Transverse colon (tissue), 4 donors: ENCODE measurements at regions not wholly inside any gene's neighbourhood (a gene's known extent, or its start where the extent isn't known, plus 50 kb on each side); places are given as distances from the start of the nearest gene placed in this dataset.

ENCODE experiments used
- DNase-seq: peaks from one replicate; pipeline ENCODE4 v3.0.0-alpha.2; 2019
- H3K27ac ChIP-seq, 4 donors: fragments of 200-600 bp; sonication (generic); 2 replicates each; pipeline ENCODE4 v1.5.1; 2016 to 2018; ENCODE audit warnings: inconsistent platforms in 4 of 4
- H3K27me3 ChIP-seq: fragments of 200-600 bp; sonication (generic); 2 replicates; pipeline ENCODE4 v1.5.1; 2017; ENCODE audit warnings: inconsistent platforms
- H3K36me3 ChIP-seq, 4 donors: fragments of 200-600 bp; sonication (generic); 2 replicates each; pipeline ENCODE4 v1.5.1; 2017 to 2019; ENCODE audit warnings: inconsistent platforms in 4 of 4
- H3K4me1 ChIP-seq, 4 donors: fragments of 200-600 bp; sonication (generic); 2 replicates each; pipeline ENCODE4 v1.5.1; 2017 to 2020; ENCODE audit warnings: inconsistent platforms in 4 of 4
- H3K4me3 ChIP-seq, 4 donors: fragments of 200-600 bp; sonication (generic); 1 replicate in 1 of 4; 2 replicates in 3 of 4; pipeline versions ENCODE4 v1.5.1 to v1.6.1; 2017 to 2019; ENCODE audit warnings: inconsistent platforms in 4 of 4
- H3K9me3 ChIP-seq, 2 donors: fragments of 200-600 bp; sonication (generic); 2 replicates each; pipeline ENCODE4 v1.5.1; 2017 to 2019; ENCODE audit warnings: inconsistent platforms in 2 of 2
- CTCF ChIP-seq, 5 experiments: fragments of 200-600 bp in 3 of 5; fragments of 450-650 bp in 2 of 5; sonication (generic) in 3 of 5; IDR thresholded peaks; 1 replicate in 2 of 5; 2 replicates in 3 of 5; pipeline ENCODE4 v1.5.1; 2016 to 2017; ENCODE audit warnings: antibody characterized with exemption in 5 of 5, inconsistent platforms in 3 of 5, mild to moderate bottlenecking in 2 of 5, moderate library complexity in 1 of 5
- EP300 ChIP-seq: sonication (generic); formaldehyde crosslinking; IDR thresholded peaks from one replicate; pipeline ENCODE4 v1.6.1; 2017; ENCODE audit warnings: antibody characterized with exemption, low read depth
- POLR2A ChIP-seq: fragments of 450-650 bp; IDR thresholded peaks from one replicate; pipeline ENCODE4 v1.6.1; 2016; ENCODE audit warnings: antibody characterized with exemption, mild to moderate bottlenecking, moderate library complexity
- POLR2AphosphoS5 ChIP-seq, 3 donors: sonication (generic); formaldehyde crosslinking; IDR thresholded peaks; one replicate each; pipeline ENCODE4 v1.6.1; 2016; ENCODE audit warnings: antibody characterized with exemption in 3 of 3
- WGBS, 2 donors: methylation state at CpG; one replicate each; pipeline ENCODE4 v1.1.5; 2018; ENCODE audit warnings: low coverage in 1 of 2; 5-methylcytosine and 5-hydroxymethylcytosine counted together
- in situ Hi-C, 4 donors: fragments of 200-750 bp; cut with MboI; loops; one replicate each; pipeline versions ENCODE4 v1.15.0 to v1.15.1; 2017; ENCODE audit warnings: low sequenced_read_pairs in 3 of 4, low pct_ligation_motif_present in 1 of 4, low pct_unique_long_range_greater_than_20kb in 1 of 4
- intact Hi-C: fragments of 100-400 bp; cut with DNase I; formaldehyde crosslinking; loops from one replicate; pipeline ENCODE4 v1.15.1; 2023; ENCODE audit warnings: low total_unique reads

DNA sequence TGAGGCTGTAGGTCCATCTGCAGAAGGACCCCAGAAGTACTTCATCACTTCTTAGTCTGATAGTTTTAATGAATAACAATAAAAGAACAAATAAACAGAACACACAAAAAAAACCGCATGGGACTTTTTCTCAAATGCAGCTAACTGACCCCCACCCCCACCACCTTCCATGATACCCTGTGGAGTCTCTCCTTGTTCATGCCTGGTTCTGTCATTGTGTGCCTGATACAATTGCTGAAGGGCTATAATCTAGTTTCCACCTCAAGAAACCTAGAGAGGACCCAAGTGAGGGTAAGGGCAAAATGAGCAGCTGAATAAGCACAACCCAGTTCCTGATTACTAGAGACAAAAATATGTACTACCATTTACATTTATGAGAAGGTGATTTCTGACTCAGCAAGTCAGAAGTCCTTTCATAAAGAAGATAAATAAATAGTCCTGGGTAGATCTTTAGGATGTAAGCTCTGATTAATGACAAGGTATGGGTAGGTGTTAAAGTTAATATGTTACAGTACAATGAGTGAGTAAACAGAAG, 155.1 kb downstream of the TMA16 start:
- TF ChIP-seq CTCF (IDR thresholded peaks at IDR 0.05) (no peak), EP300 (no peak), POLR2A (no peak), POLR2AphosphoS5 (IDR thresholded peaks at IDR 0.05) (no peak)
- Histone ChIP-seq H3K36me3 (no peaks in the 10 kb centered on the region), H3K27ac (no peak overlapping the region), H3K4me1 (no peaks in the 10 kb centered on the region), H3K27me3 (no peaks in the 10 kb centered on the region), H3K4me3 (no peak overlapping the region), H3K9me3 (peaks cover 13 to 14% of the 10 kb centered on the region in 2 donors)
- 54 to 91% methylated on average over 1 of the region's 1 CpG for WGBS, 2 donors
- intact Hi-C loops = no loop called here
- in situ Hi-C loops = no loop called here
- no peak for DNase-seq

DNA sequence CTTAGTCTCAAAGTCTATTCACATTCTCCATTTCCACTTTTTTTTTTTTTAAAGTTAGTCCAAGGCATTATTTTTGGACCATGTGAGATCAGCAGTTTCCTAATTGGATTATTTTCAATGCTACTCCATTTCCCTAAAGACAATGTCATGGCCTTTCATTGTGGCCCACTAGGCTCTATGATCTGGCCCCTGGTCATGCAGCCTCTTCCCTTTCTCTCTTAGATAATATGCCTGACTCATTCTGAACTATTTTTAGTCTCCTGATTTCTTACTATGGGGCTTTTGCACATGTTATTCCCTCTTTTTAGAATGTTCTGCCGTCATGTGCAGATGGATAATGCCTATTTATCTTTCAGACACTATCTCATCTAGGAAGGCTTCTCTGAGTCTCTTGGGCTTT, 157.3 kb downstream of the TMA16 start:
- Histone ChIP-seq H3K9me3 (peaks cover 0 to 2% of the 10 kb centered on the region in 2 donors), H3K27me3 (no peaks in the 10 kb centered on the region), H3K4me1 (no peaks in the 10 kb centered on the region), H3K36me3 (no peaks in the 10 kb centered on the region), H3K4me3 (no peak overlapping the region), H3K27ac (no peak overlapping the region)
- in situ Hi-C loops = no loop called here
- WGBS, 2 donors = 57 to 77% methylated on average over 1 of the region's 1 CpG
- intact Hi-C loops = no loop called here
- no peak for DNase-seq
- TF ChIP-seq POLR2AphosphoS5 (IDR thresholded peaks at IDR 0.05) (no peak), EP300 (no peak), POLR2A (no peak), CTCF (IDR thresholded peaks at IDR 0.05) (no peak)

GRCh38 chr4:163654621-163655020, 160.1 kb downstream of the TMA16 start:
- no peak for TF ChIP-seq POLR2AphosphoS5 (IDR thresholded peaks at IDR 0.05)
- intact Hi-C loops (no loop called here), in situ Hi-C loops (no loop called here)
- DNase-seq = no peak
- WGBS, 2 donors = 83 to 86% methylated on average over 2 of the region's 2 CpGs
- no peak overlapping the region for H3K27ac ChIP-seq
- H3K36me3 ChIP-seq = no peaks in the 10 kb centered on the region
- no peak overlapping the region for H3K4me3 ChIP-seq
- peaks cover 0 to 4% of the 10 kb centered on the region in 2 donors for H3K9me3 ChIP-seq
- no peaks in the 10 kb centered on the region for H3K4me1 ChIP-seq
- no peaks in the 10 kb centered on the region for H3K27me3 ChIP-seq

- H3K9me3 ChIP-seq = peaks cover 0 to 4% of the 10 kb centered on the region in 2 donors
- DNase-seq = no peak
- no peaks in the 10 kb centered on the region for H3K36me3 ChIP-seq
- H3K27ac ChIP-seq = no peak overlapping the region
- WGBS, 2 donors = 81 to 90% methylated on average over 1 of the region's 1 CpG
- H3K27me3 ChIP-seq = no peaks in the 10 kb centered on the region
- no peak overlapping the region for H3K4me3 ChIP-seq
- intact Hi-C loops = no loop called here
- in situ Hi-C loops = loop anchor here in 1 of 4 donors (10.0 kb wide), 1 partner anchor 106 kb away; no protein-coding TSS in a partner anchor
- TF ChIP-seq POLR2A (no peak), EP300 (no peak), POLR2AphosphoS5 (IDR thresholded peaks at IDR 0.05) (no peak), CTCF (IDR thresholded peaks at IDR 0.05) (no peak)
- peaks cover 0 to 3% (median 0%) of the 10 kb centered on the region in 4 donors for H3K4me1 ChIP-seq
These were observed 166.1 kb downstream of the TMA16 start for GRCh38 chr4:163660636-163661035.

GRCh38 chr4:163662768-163663167, 168.3 kb downstream of the TMA16 start:
- TF ChIP-seq POLR2AphosphoS5 (IDR thresholded peaks at IDR 0.05) (no peak), EP300 (no peak), POLR2A (no peak), CTCF (IDR thresholded peaks at IDR 0.05) (no peak)
- intact Hi-C loops = no loop called here
- Histone ChIP-seq H3K27ac (peak overlapping the region in 1 of 4 donors; percentile 16), H3K4me3 (no peak overlapping the region), H3K36me3 (no peaks in the 10 kb centered on the region), H3K27me3 (no peaks in the 10 kb centered on the region), H3K4me1 (peaks cover 0 to 3% (median 0%) of the 10 kb centered on the region in 4 donors), H3K9me3 (no peaks in the 10 kb centered on the region)
- WGBS, 2 donors = 40 to 41% methylated on average over 6 of the region's 6 CpGs
- no peak for DNase-seq
- in situ Hi-C loops = loop anchor here in 1 of 4 donors (10.0 kb wide), 1 partner anchor 108 kb away; no protein-coding TSS in a partner anchor
